IMR-90 (cell line): ENCODE measurements at regions not wholly inside any gene's neighbourhood (a gene's known extent, or its start where the extent isn't known, plus 50 kb on each side); places are given as distances from the start of the nearest gene placed in this dataset.

Experiments
- ATAC-seq: fragments of 200-7000 bp; cut with Tn5 transposase; 2 replicates; pipeline ENCODE4 v1.9.1; 2020; ENCODE audit warnings: low read depth, mild to moderate bottlenecking, moderate library complexity
- BruUV-seq: library from RNA; stranded (reverse); fragments of 400-500 nt; replicated peaks from 2 replicates; lab custom pipeline; 2021; lab: Mats Ljungman, UMichigan
- CTCF ChIA-PET: fragments of 300-600 bp; formaldehyde crosslinking; extraction: SDS; loops from one replicate; lab custom pipeline; 2021; ENCODE audit warnings: antibody characterized with exemption; lab: Yijun Ruan, JAX
- POLR2A ChIA-PET: fragments of 300-600 bp; sonication (Branson Sonifier 250); formaldehyde crosslinking; loops from one replicate; lab custom pipeline; 2022; ENCODE audit warnings: antibody characterized with exemption; ENCODE audit not compliant: unreplicated experiment; lab: Charles Lee
- DNase-seq: peaks from one replicate; pipeline ENCODE4 v3.0.0; 2013
- H2AFZ ChIP-seq: replicated peaks from 2 replicates; pipeline ENCODE3; 2013; ENCODE audit warnings: low read length, mild to moderate bottlenecking; ENCODE audit not compliant: poor library complexity
- H2AK5ac ChIP-seq: 2 replicates; pipeline ENCODE4 v1.6.1; 2013; ENCODE audit warnings: low read depth, low read length, inconsistent platforms
- H2AK9ac ChIP-seq: replicated peaks from 2 replicates; pipeline ENCODE3; 2013; ENCODE audit warnings: mild to moderate bottlenecking, low read depth, low read length, moderate library complexity; ENCODE audit not compliant: poor library complexity
- H2BK120ac ChIP-seq: 2 replicates; pipeline ENCODE4 v1.6.1; 2013; ENCODE audit warnings: low read depth, low read length, inconsistent platforms
- H2BK15ac ChIP-seq: 3 replicates; pipeline ENCODE4 v1.6.1; 2013; ENCODE audit warnings: low read depth, low read length, inconsistent platforms
- H2BK20ac ChIP-seq: 2 replicates; pipeline ENCODE4 v1.6.1; 2013; ENCODE audit warnings: low read depth, mild to moderate bottlenecking, inconsistent platforms, low read length, moderate library complexity
- H2BK5ac ChIP-seq: 2 replicates; pipeline ENCODE4 v1.6.1; 2013; ENCODE audit warnings: mild to moderate bottlenecking, low read depth, low read length, inconsistent platforms; ENCODE audit not compliant: poor library complexity, severe bottlenecking
- H3K14ac ChIP-seq: replicated peaks from 2 replicates; pipeline ENCODE4 v1.6.1; 2013; ENCODE audit warnings: low read depth, low read length, inconsistent platforms
- H3K18ac ChIP-seq: 2 replicates; pipeline ENCODE4 v1.6.1; 2013; ENCODE audit warnings: low read depth, low read length, control low read depth
- H3K23ac ChIP-seq: 2 replicates; pipeline ENCODE4 v1.6.1; 2013; ENCODE audit warnings: low read depth, low read length, inconsistent platforms
- H3K27ac ChIP-seq: 2 replicates; pipeline ENCODE4 v1.5.1; 2013; ENCODE audit warnings: mild to moderate bottlenecking, control low read depth, low read length; ENCODE audit not compliant: insufficient read depth
- H3K27me3 ChIP-seq: 2 replicates; pipeline ENCODE4 v1.6.1; 2013; ENCODE audit warnings: low read length; ENCODE audit not compliant: control insufficient read depth, insufficient read depth
- H3K36me3 ChIP-seq: 2 replicates; pipeline ENCODE4 v1.6.1; 2013; ENCODE audit warnings: low read length, mixed read lengths; ENCODE audit not compliant: control insufficient read depth, insufficient read depth
- H3K4ac ChIP-seq: 2 replicates; pipeline ENCODE4 v1.6.1; 2013; ENCODE audit warnings: low read depth, low read length, inconsistent platforms
- H3K4me1 ChIP-seq: 2 replicates; pipeline ENCODE4 v1.6.1; 2013; ENCODE audit warnings: low read length, mixed read lengths; ENCODE audit not compliant: control insufficient read depth, insufficient read depth
- H3K4me2 ChIP-seq: 2 replicates; pipeline ENCODE4 v1.6.1; 2013; ENCODE audit warnings: low read depth, mild to moderate bottlenecking, control low read depth, low read length, moderate library complexity
- H3K4me3 ChIP-seq: 2 replicates; pipeline ENCODE4 v1.5.1; 2013; ENCODE audit warnings: low read depth, mild to moderate bottlenecking, control low read depth, low read length, moderate library complexity; ENCODE audit not compliant: insufficient read depth
- H3K56ac ChIP-seq: 2 replicates; pipeline ENCODE4 v1.6.1; 2013; ENCODE audit warnings: low read length, inconsistent platforms; ENCODE audit not compliant: insufficient read depth; ENCODE audit errors: extremely low read depth
- H3K79me1 ChIP-seq, 2 experiments: 2 replicates each; pipeline ENCODE4 v1.6.1; 2013; ENCODE audit warnings: low read length in 2 of 2, inconsistent platforms in 1 of 2, low read depth in 1 of 2
- H3K9ac ChIP-seq: 2 replicates; pipeline ENCODE4 v1.6.1; 2013; ENCODE audit warnings: low read depth, low read length, control low read depth
- H3K9me1 ChIP-seq: 2 replicates; pipeline ENCODE4 v1.6.1; 2013; ENCODE audit warnings: low read length, inconsistent platforms; ENCODE audit not compliant: insufficient read depth
- H3K9me3 ChIP-seq: 2 replicates; pipeline ENCODE4 v1.6.1; 2013; ENCODE audit warnings: low read length; ENCODE audit not compliant: control insufficient read depth, insufficient read depth
- H4K20me1 ChIP-seq: 2 replicates; pipeline ENCODE4 v1.6.1; 2013; ENCODE audit warnings: low read length, inconsistent platforms; ENCODE audit not compliant: insufficient read depth
- H4K5ac ChIP-seq: 2 replicates; pipeline ENCODE4 v1.6.1; 2013; ENCODE audit warnings: mild to moderate bottlenecking, low read depth, low read length, control low read depth
- H4K8ac ChIP-seq, 2 experiments: 2 replicates each; pipeline ENCODE4 v1.6.1; 2013; ENCODE audit warnings: low read depth in 2 of 2, low read length in 2 of 2, control low read depth in 1 of 2, inconsistent platforms in 1 of 2
- H4K91ac ChIP-seq: 2 replicates; pipeline ENCODE4 v1.6.1; 2013; ENCODE audit warnings: low read depth, low read length, inconsistent platforms; ENCODE audit not compliant: insufficient read depth
- MAZ ChIP-seq: IDR thresholded peaks from 2 replicates; pipeline ENCODE4 v1.6.1; 2012; ENCODE audit warnings: low read depth, mild to moderate bottlenecking, low read length, improper control_type of control experiment, moderate library complexity, borderline replicate concordance
- MXI1 ChIP-seq: IDR thresholded peaks from 2 replicates; pipeline ENCODE4 v1.6.1; 2012; ENCODE audit warnings: low read depth, mild to moderate bottlenecking, low read length, moderate library complexity, borderline replicate concordance
- RAD21 ChIP-seq: IDR thresholded peaks from 2 replicates; pipeline ENCODE4 v1.6.1; 2012; ENCODE audit warnings: low read length, improper control_type of control experiment
- RFX5 ChIP-seq: IDR thresholded peaks from 2 replicates; pipeline ENCODE4 v1.8.0; 2012; ENCODE audit warnings: low read depth, mild to moderate bottlenecking, low read length, moderate library complexity
- USF2 ChIP-seq: fragments of 150-350 bp; IDR thresholded peaks from 2 replicates; pipeline ENCODE4 v1.6.1; 2017; ENCODE audit warnings: mild to moderate bottlenecking, antibody characterized with exemption, low read length, low read depth
- WGBS, 2 experiments: methylation state at CpG; one replicate each; pipeline versions ENCODE4 v1.1.5 to v1.1.7; 2013; ENCODE audit warnings: missing lambda C conversion rate in 2 of 2; ENCODE audit not compliant: insufficient read length in 1 of 2; ENCODE audit errors: extremely low coverage in 2 of 2; 5-methylcytosine and 5-hydroxymethylcytosine counted together
- dilution Hi-C: fragments of 300-500 bp; cut with HindIII; formaldehyde crosslinking; loops from one replicate; pipeline ENCODE4 v1.14.3; 2018; ENCODE audit warnings: low sequenced_read_pairs; ENCODE audit not compliant: unreplicated experiment
- in situ Hi-C: fragments of 300-500 bp; cut with MboI; formaldehyde crosslinking; loops from 3 replicates; pipeline ENCODE4 v1.14.3; 2019; ENCODE audit warnings: low sequenced_read_pairs, inconsistent platforms, mixed read lengths
- intact Hi-C: fragments of 100-400 bp; cut with micrococcal nuclease; formaldehyde crosslinking; loops from 2 replicates; pipeline ENCODE4 v1.10.0; 2022

DNA sequence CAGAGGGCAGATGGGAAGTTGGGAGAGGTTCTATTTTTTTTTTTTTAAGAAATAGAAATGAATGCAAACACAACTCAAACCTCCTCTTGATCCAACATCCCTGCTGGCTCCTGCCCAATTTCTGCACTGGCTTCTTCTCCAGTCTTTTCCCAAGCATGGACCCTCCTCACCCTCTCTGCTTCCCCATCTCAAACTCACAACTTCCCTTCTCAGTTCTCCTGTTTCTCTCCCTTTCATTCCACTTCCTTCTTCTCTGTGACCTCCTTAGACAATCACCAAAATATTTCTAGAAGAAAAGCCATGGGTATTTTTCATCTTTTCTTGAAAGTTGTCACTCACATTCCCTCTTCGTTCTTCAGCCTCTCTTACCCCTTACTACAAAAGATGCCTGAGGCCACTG is 85.2 kb upstream of the VPREB1 start:
- Histone ChIP-seq H3K4me3 (no peak overlapping the region), H2BK120ac (no peak overlapping the region), H2AK5ac (no peak overlapping the region), H4K8ac (no peak overlapping the region), H3K9ac (no peak overlapping the region), H3K4me2 (no peak overlapping the region), H3K36me3 (no peaks in the 10 kb centered on the region), H3K56ac (no peak overlapping the region), H4K91ac (no peak overlapping the region), H4K20me1 (no peaks in the 10 kb centered on the region), H3K18ac (no peak overlapping the region), H3K9me1 (no peaks in the 10 kb centered on the region), H4K5ac (no peak overlapping the region), H3K14ac (no peak overlapping the region), H3K4me1 (no peaks in the 10 kb centered on the region), H3K23ac (no peak overlapping the region), H2AFZ (no peak overlapping the region), H2BK5ac (no peak overlapping the region), H3K27ac (no peak overlapping the region), H3K9me3 (no peaks in the 10 kb centered on the region), H2AK9ac (no peak overlapping the region), H3K27me3 (peaks cover 35% of the 10 kb centered on the region), H2BK20ac (no peak overlapping the region), H2BK15ac (no peak overlapping the region), H3K4ac (no peak overlapping the region), H3K79me1 (no peaks in the 10 kb centered on the region)
- BruUV-seq: no TSS peak
- no peak for ATAC-seq
- in situ Hi-C loops (no loop called here), dilution Hi-C loops (no loop called here), intact Hi-C loops (loop anchor here (10.0 kb wide), 2 partner anchors 125 to 175 kb away; partner anchors contain the start of gene TOP3B)
- TF ChIP-seq MXI1 (no peak), USF2 (no peak), MAZ (no peak), RFX5 (no peak), RAD21 (no peak)
- CTCF ChIA-PET: no interaction called here
- POLR2A ChIA-PET: no interaction called here
- WGBS, 2 experiments: 0% methylated on average over 1 of the region's 1 CpG; no CpG with 5 or more reads in 1 of the 2 experiments
- no peak for DNase-seq
